B cell (primary cell): ENCODE measurements at regions not wholly inside any gene's neighbourhood (a gene's known extent, or its start where the extent isn't known, plus 50 kb on each side); places are given as distances from the start of the nearest gene placed in this dataset.

Source experiments
- ATAC-seq: fragments of 200-7000 bp; cut with Tn5 transposase; one replicate; pipeline ENCODE4 v1.10.0; 2021; ENCODE audit warnings: low read depth, mild to moderate bottlenecking, moderate number of reproducible peaks, moderate library complexity
- CTCF ChIA-PET: fragments of 350-600 bp; sonication (Branson Sonifier 250); formaldehyde crosslinking; loops from one replicate; lab custom pipeline; 2021; ENCODE audit warnings: antibody characterized with exemption, inconsistent platforms; lab: Charles Lee
- POLR2A ChIA-PET: fragments of 350-600 bp; sonication (Branson Sonifier 250); formaldehyde crosslinking; loops from one replicate; lab custom pipeline; 2021; ENCODE audit warnings: antibody characterized with exemption; lab: Charles Lee
- DNase-seq: peaks from one replicate; pipeline ENCODE4 v3.0.0; 2013
- H2AFZ ChIP-seq: 2 replicates; pipeline ENCODE4 v1.6.1; 2012; ENCODE audit warnings: mild to moderate bottlenecking, low read depth, low read length; ENCODE audit not compliant: insufficient read depth, poor library complexity, severe bottlenecking
- H3K27ac ChIP-seq, 2 donors: 1 replicate in 1 of 2; 2 replicates in 1 of 2; pipeline ENCODE4 v1.5.1; 2012 to 2013; ENCODE audit warnings: low read length in 2 of 2, mild to moderate bottlenecking in 2 of 2, moderate library complexity in 1 of 2
- H3K27me3 ChIP-seq, 4 experiments: fragments of 200-600 bp in 1 of 4; sonication (generic) in 1 of 4; replicated peaks in 1 of 4; 1 replicate in 2 of 4; 2 replicates in 2 of 4; pipeline versions ENCODE4 v1.6.1 to v1.7.0; 2013 to 2016; ENCODE audit warnings: low read length in 3 of 4, mild to moderate bottlenecking in 2 of 4, mixed read lengths in 1 of 4, moderate library complexity in 1 of 4; ENCODE audit not compliant: insufficient read depth in 4 of 4, control insufficient read depth in 3 of 4; ENCODE audit errors: control extremely low read depth in 1 of 4
- H3K36me3 ChIP-seq, 2 experiments: replicated peaks in 1 of 2; 1 replicate in 1 of 2; 2 replicates in 1 of 2; pipeline versions ENCODE4 v1.6.1 to v1.7.1; 2013; ENCODE audit warnings: low read length in 1 of 2; ENCODE audit not compliant: insufficient read depth in 2 of 2, control insufficient read depth in 1 of 2; ENCODE audit errors: control extremely low read depth in 1 of 2, extremely low read depth in 1 of 2
- H3K4me1 ChIP-seq, 2 donors: fragments of 200-600 bp in 1 of 2; sonication (generic) in 1 of 2; 1 replicate in 1 of 2; 2 replicates in 1 of 2; pipeline versions ENCODE4 v1.5.1 to v1.6.1; 2013 to 2017; ENCODE audit warnings: low read length in 2 of 2; ENCODE audit not compliant: control insufficient read depth in 2 of 2, insufficient read depth in 2 of 2
- H3K4me2 ChIP-seq: replicated peaks from 2 replicates; pipeline ENCODE3; 2012; ENCODE audit warnings: mild to moderate bottlenecking, low read depth, low read length; ENCODE audit not compliant: poor library complexity, severe bottlenecking
- H3K4me3 ChIP-seq, 5 experiments: fragments of 200-600 bp in 1 of 5; sonication (generic) in 1 of 5; 1 replicate in 3 of 5; 2 replicates in 2 of 5; pipeline versions ENCODE4 v1.5.1 to v1.7.0; 2011 to 2016; ENCODE audit warnings: low read length in 4 of 5, mild to moderate bottlenecking in 4 of 5, low read depth in 2 of 5, control low read depth in 1 of 5, moderate library complexity in 1 of 5; ENCODE audit not compliant: insufficient read depth in 1 of 5; ENCODE audit errors: control extremely low read depth in 1 of 5, extremely low read depth in 1 of 5
- H3K79me2 ChIP-seq: fragments of 200-600 bp; sonication (generic); one replicate; pipeline ENCODE4 v1.6.0; 2016; ENCODE audit warnings: low read length; ENCODE audit not compliant: control insufficient read depth, insufficient read depth
- H3K9ac ChIP-seq: fragments of 200-600 bp; sonication (generic); 2 replicates; pipeline ENCODE4 v1.6.1; 2017; ENCODE audit warnings: mild to moderate bottlenecking, low read length, moderate library complexity
- H3K9me3 ChIP-seq, 3 donors: one replicate each; pipeline versions ENCODE4 v1.6.1 to v1.7.1; 2013; ENCODE audit warnings: low read length in 2 of 3; ENCODE audit not compliant: control insufficient read depth in 2 of 3, insufficient read depth in 1 of 3; ENCODE audit errors: control extremely low read depth in 1 of 3
- H4K20me1 ChIP-seq: 2 replicates; pipeline ENCODE4 v1.6.0; 2012; ENCODE audit warnings: mild to moderate bottlenecking, low read length; ENCODE audit not compliant: insufficient read depth, control insufficient read depth, poor library complexity, severe bottlenecking
- H3K27ac Mint-ChIP-seq: one replicate; pipeline ENCODE4 v1.8.0; 2021; ENCODE audit warnings: mixed read lengths
- H3K27me3 Mint-ChIP-seq: one replicate; pipeline ENCODE4 v1.8.0; 2021; ENCODE audit warnings: mixed read lengths
- H3K4me1 Mint-ChIP-seq: one replicate; pipeline ENCODE4 v1.8.0; 2021; ENCODE audit warnings: mixed read lengths
- H3K4me3 Mint-ChIP-seq: one replicate; pipeline ENCODE4 v1.8.0; 2021; ENCODE audit warnings: mixed read lengths
- H3K9me3 Mint-ChIP-seq: one replicate; pipeline ENCODE4 v1.8.0; 2022; ENCODE audit warnings: mixed read lengths; ENCODE audit not compliant: insufficient read depth
- CTCF ChIP-seq: fragments of 200-600 bp; IDR thresholded peaks from one replicate; pipeline ENCODE4 v1.8.0; 2022; ENCODE audit warnings: antibody characterized with exemption, mild to moderate bottlenecking
- EZH2 ChIP-seq: IDR thresholded peaks from 2 replicates; pipeline ENCODE4 v1.6.1; 2012; ENCODE audit warnings: borderline replicate concordance, low read depth, mild to moderate bottlenecking, moderate library complexity, low read length; ENCODE audit not compliant: insufficient read depth, poor library complexity, severe bottlenecking
- WGBS: methylation state at CpG from one replicate; pipeline ENCODE4 v1.1.5; 2013; ENCODE audit warnings: missing lambda C conversion rate; ENCODE audit not compliant: insufficient coverage; 5-methylcytosine and 5-hydroxymethylcytosine counted together
- intact Hi-C: fragments of 100-400 bp; cut with micrococcal nuclease; formaldehyde crosslinking; loops from one replicate; pipeline ENCODE4 v1.10.0; 2022

GRCh38 chr5:134463991-134464760, 52.5 kb upstream of the CDKN2AIPNL start:
- ATAC-seq = peak; percentile 20
- Histone ChIP-seq H3K4me2 (peak overlapping the region; percentile 25), H3K27ac (no peak overlapping the region), H3K4me3 (no peak overlapping the region), H2AFZ (no peak overlapping the region), H3K36me3 (no peaks in the 10 kb centered on the region), H3K4me1 (peaks cover 26 to 36% of the 10 kb centered on the region in 2 donors), H3K27me3 (no peaks in the 10 kb centered on the region), H3K9me3 (peaks cover 0 to 8% (median 0%) of the 10 kb centered on the region in 3 donors), H3K9ac (no peak overlapping the region), H4K20me1 (no peaks in the 10 kb centered on the region), H3K79me2 (no peaks in the 10 kb centered on the region)
- WGBS = 20% methylated on average over 2 of the region's 10 CpGs
- H3K4me3 Mint-ChIP-seq = no peak overlapping the region
- no peaks in the 10 kb centered on the region for H3K9me3 Mint-ChIP-seq
- intact Hi-C loops = no loop called here
- peak overlapping the region; percentile 16 for H3K27ac Mint-ChIP-seq
- TF ChIP-seq CTCF = no peak
- no peak for TF ChIP-seq EZH2
- CTCF ChIA-PET = interaction anchor here (0.7 to 2.2 kb wide), 3 partner anchors 17 to 116 kb away, joined by 3 to 8 read pairs (median 7); no protein-coding TSS in a partner anchor
- H3K4me1 Mint-ChIP-seq = peaks cover 41% of the 10 kb centered on the region
- no peaks in the 10 kb centered on the region for H3K27me3 Mint-ChIP-seq
- POLR2A ChIA-PET = interaction anchor here (0.7 to 1.2 kb wide), 3 partner anchors 13 to 27 kb away, joined by 3 to 9 read pairs (median 3); no protein-coding TSS in a partner anchor
- peak; percentile 37 for DNase-seq

GRCh38 chr5:134463176-134463720, 51.6 kb upstream of the CDKN2AIPNL start:
- no peak overlapping the region for H3K4me3 Mint-ChIP-seq
- Histone ChIP-seq H3K79me2 (no peaks in the 10 kb centered on the region), H3K9ac (no peak overlapping the region), H3K4me2 (no peak overlapping the region), H3K27ac (no peak overlapping the region), H3K27me3 (no peaks in the 10 kb centered on the region), H4K20me1 (no peaks in the 10 kb centered on the region), H3K36me3 (no peaks in the 10 kb centered on the region), H3K4me3 (no peak overlapping the region), H3K4me1 (peaks cover 26 to 36% of the 10 kb centered on the region in 2 donors), H3K9me3 (peaks cover 0 to 8% (median 0%) of the 10 kb centered on the region in 3 donors), H2AFZ (no peak overlapping the region)
- DNase-seq (no peak), ATAC-seq (no peak)
- ChIA-PET POLR2A (interaction anchor here (1.2 kb wide), 1 partner anchor 26 kb away, joined by 3 read pairs; no protein-coding TSS in a partner anchor), CTCF (interaction anchor here (1.1 to 2.4 kb wide), 2 partner anchors 16 to 64 kb away, joined by 3 to 9 read pairs; no protein-coding TSS in a partner anchor)
- WGBS = 100% methylated on average over 4 of the region's 7 CpGs
- TF ChIP-seq CTCF (no peak), EZH2 (no peak)
- no peaks in the 10 kb centered on the region for H3K9me3 Mint-ChIP-seq
- no peaks in the 10 kb centered on the region for H3K27me3 Mint-ChIP-seq
- no peak overlapping the region for H3K27ac Mint-ChIP-seq
- H3K4me1 Mint-ChIP-seq = peaks cover 41% of the 10 kb centered on the region
- intact Hi-C loops = no loop called here
